WTC11 (cell line): ENCODE measurements at regions not wholly inside any gene's neighbourhood (a gene's known extent, or its start where the extent isn't known, plus 50 kb on each side); places are given as distances from the start of the nearest gene placed in this dataset.
A peak's percentile ranks its signal among the peaks of the same experiment; 100 is the strongest.
"Not testable (repeated sequence)": the region's sequence is repeated elsewhere in the genome, so short reads cannot be mapped to it uniquely, and the experiment has no call there.

ENCODE experiments used
- ATAC-seq: fragments of 200-7000 bp; cut with Tn5 transposase; 2 replicates; pipeline ENCODE4 v1.10.0; 2021; ENCODE audit warnings: mild to moderate bottlenecking, moderate library complexity
- CTCF ChIA-PET: fragments of 300-600 bp; sonication (Branson Sonifier 250); formaldehyde crosslinking; loops from one replicate; lab custom pipeline; 2021; ENCODE audit warnings: antibody characterized with exemption; lab: Charles Lee
- POLR2A ChIA-PET: fragments of 350-600 bp; sonication (Branson Sonifier 250); formaldehyde crosslinking; loops from one replicate; lab custom pipeline; 2021; ENCODE audit warnings: antibody characterized with exemption; lab: Charles Lee
- DNase-seq: peaks from one replicate; pipeline ENCODE4 v3.0.0; 2021; ENCODE audit warnings: low spot score
- H3K27ac Mint-ChIP-seq: 2 replicates; pipeline ENCODE4 v1.8.0; 2021; ENCODE audit warnings: mixed read lengths
- H3K27me3 Mint-ChIP-seq: 2 replicates; pipeline ENCODE4 v1.8.0; 2021; ENCODE audit warnings: low read depth, mild to moderate bottlenecking, moderate library complexity, mixed read lengths
- H3K36me3 Mint-ChIP-seq: 2 replicates; pipeline ENCODE4 v1.8.0; 2021; ENCODE audit warnings: mixed read lengths
- H3K4me1 Mint-ChIP-seq: 2 replicates; pipeline ENCODE4 v1.8.0; 2022; ENCODE audit warnings: mixed read lengths
- H3K4me3 Mint-ChIP-seq: 2 replicates; pipeline ENCODE4 v1.8.0; 2021; ENCODE audit warnings: mild to moderate bottlenecking, moderate library complexity, mixed read lengths
- H3K9me3 Mint-ChIP-seq: 2 replicates; pipeline ENCODE4 v1.8.0; 2021; ENCODE audit warnings: mixed read lengths
- ATF1 ChIP-seq: sonication (generic); formaldehyde crosslinking; IDR thresholded peaks from 2 replicates; pipeline ENCODE4 v1.8.1; 2023; ENCODE audit warnings: mild to moderate bottlenecking, moderate library complexity, missing genetic modification reagents
- CREM ChIP-seq: sonication (generic); formaldehyde crosslinking; IDR thresholded peaks from 2 replicates; pipeline ENCODE4 v1.8.1; 2022; ENCODE audit warnings: mild to moderate bottlenecking, missing genetic modification reagents, moderate library complexity
- ESRRA ChIP-seq: sonication (generic); formaldehyde crosslinking; IDR thresholded peaks from 2 replicates; pipeline ENCODE4 v1.8.1; 2022; ENCODE audit warnings: mild to moderate bottlenecking, missing genetic modification reagents, borderline replicate concordance
- ETV6 ChIP-seq: sonication (generic); formaldehyde crosslinking; IDR thresholded peaks from 2 replicates; pipeline ENCODE4 v1.8.1; 2022; ENCODE audit warnings: mild to moderate bottlenecking, missing genetic modification reagents
- FOXJ3 ChIP-seq: sonication (generic); formaldehyde crosslinking; IDR thresholded peaks from 2 replicates; pipeline ENCODE4 v1.9.0; 2021; ENCODE audit warnings: missing genetic modification reagents, mild to moderate bottlenecking, borderline replicate concordance
- GABPB1 ChIP-seq: sonication (generic); formaldehyde crosslinking; IDR thresholded peaks from 2 replicates; pipeline ENCODE4 v1.8.1; 2023; ENCODE audit warnings: mild to moderate bottlenecking, missing genetic modification reagents
- IRF2 ChIP-seq: sonication (generic); formaldehyde crosslinking; IDR thresholded peaks from 2 replicates; pipeline ENCODE4 v1.8.0; 2022; ENCODE audit warnings: low read depth, missing genetic modification reagents, borderline replicate concordance
- JAZF1 ChIP-seq: fragments of 250-450 bp; sonication (Bioruptor Pico); IDR thresholded peaks from 2 replicates; pipeline ENCODE4 v1.9.0; 2021; ENCODE audit warnings: moderate library complexity, mild to moderate bottlenecking, inconsistent platforms
- JUN ChIP-seq: sonication (generic); formaldehyde crosslinking; IDR thresholded peaks from 2 replicates; pipeline ENCODE4 v1.8.0; 2023; ENCODE audit warnings: mild to moderate bottlenecking, missing genetic modification reagents
- OVOL2 ChIP-seq: fragments of 250-450 bp; sonication (Bioruptor Pico); IDR thresholded peaks from 2 replicates; pipeline ENCODE4 v1.9.0; 2021; ENCODE audit warnings: mild to moderate bottlenecking, borderline replicate concordance
- PRRX2 ChIP-seq: fragments of 250-450 bp; sonication (Bioruptor Pico); IDR thresholded peaks from 2 replicates; pipeline ENCODE4 v1.8.0; 2021; ENCODE audit warnings: mild to moderate bottlenecking
- SMAD3 ChIP-seq: sonication (generic); formaldehyde crosslinking; IDR thresholded peaks from 2 replicates; pipeline ENCODE4 v1.8.0; 2022; ENCODE audit warnings: missing genetic modification reagents, mild to moderate bottlenecking, borderline replicate concordance
- SMAD4 ChIP-seq: sonication (generic); formaldehyde crosslinking; IDR thresholded peaks from 2 replicates; pipeline ENCODE4 v1.8.0; 2022; ENCODE audit warnings: mild to moderate bottlenecking, missing genetic modification reagents
- TCF7 ChIP-seq: sonication (generic); formaldehyde crosslinking; IDR thresholded peaks from 2 replicates; pipeline ENCODE4 v1.8.0; 2022; ENCODE audit warnings: mild to moderate bottlenecking, low read depth, missing genetic modification reagents, moderate library complexity
- ZNF671 ChIP-seq: fragments of 250-450 bp; sonication (Bioruptor Pico); IDR thresholded peaks from 2 replicates; pipeline ENCODE4 v1.8.0; 2021; ENCODE audit warnings: mild to moderate bottlenecking
- TF ChIP-seq, protein P1 (sequence below): sonication (generic); formaldehyde crosslinking; IDR thresholded peaks from 2 replicates; pipeline ENCODE4 v1.8.1; 2022; ENCODE audit warnings: low read depth, missing genetic modification reagents, borderline replicate concordance
- TF ChIP-seq, protein P2 (sequence below): sonication (generic); formaldehyde crosslinking; IDR thresholded peaks from 2 replicates; pipeline ENCODE4 v1.8.0; 2022; ENCODE audit warnings: mild to moderate bottlenecking, missing genetic modification reagents
- TF ChIP-seq, protein P3 (sequence below): sonication (generic); formaldehyde crosslinking; IDR thresholded peaks from 2 replicates; pipeline ENCODE4 v1.8.1; 2023; ENCODE audit warnings: mild to moderate bottlenecking, missing genetic modification reagents, moderate library complexity
- TF ChIP-seq, protein P4 (sequence below): sonication (generic); formaldehyde crosslinking; IDR thresholded peaks from 2 replicates; pipeline ENCODE4 v1.8.1; 2023; ENCODE audit warnings: mild to moderate bottlenecking, missing genetic modification reagents
- TF ChIP-seq, protein P5 (sequence below): sonication (generic); formaldehyde crosslinking; IDR thresholded peaks from 2 replicates; pipeline ENCODE4 v1.8.1; 2023; ENCODE audit warnings: mild to moderate bottlenecking, moderate library complexity, missing genetic modification reagents
- TF ChIP-seq, protein P6 (sequence below): sonication (generic); formaldehyde crosslinking; IDR thresholded peaks from 2 replicates; pipeline ENCODE4 v1.8.0; 2022; ENCODE audit warnings: mild to moderate bottlenecking, missing genetic modification reagents

DNA sequence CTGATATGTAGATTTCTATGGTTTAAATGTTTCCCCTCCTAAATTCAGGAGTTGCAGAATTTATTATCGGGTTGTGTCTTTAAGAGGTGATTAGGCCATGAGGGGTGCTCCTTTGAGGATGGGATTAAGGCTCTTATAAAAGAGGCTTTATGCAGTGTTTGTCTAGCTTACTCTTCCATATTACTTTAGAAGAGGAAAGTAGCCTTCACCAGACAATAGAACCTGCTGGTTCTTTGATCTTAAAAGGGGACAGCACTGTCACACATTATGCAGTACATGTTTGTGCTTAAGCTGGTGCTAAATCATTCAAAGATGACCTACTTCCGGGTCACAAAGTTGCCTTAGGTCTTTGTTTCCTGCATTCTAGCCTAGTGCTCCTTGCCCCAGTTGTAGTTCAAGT lies 81.0 kb downstream of the CPXCR1 start:
- Mint-ChIP-seq H3K9me3 (no peaks in the 10 kb centered on the region), H3K27me3 (no peaks in the 10 kb centered on the region)
- DNase-seq = no peak

DNA sequence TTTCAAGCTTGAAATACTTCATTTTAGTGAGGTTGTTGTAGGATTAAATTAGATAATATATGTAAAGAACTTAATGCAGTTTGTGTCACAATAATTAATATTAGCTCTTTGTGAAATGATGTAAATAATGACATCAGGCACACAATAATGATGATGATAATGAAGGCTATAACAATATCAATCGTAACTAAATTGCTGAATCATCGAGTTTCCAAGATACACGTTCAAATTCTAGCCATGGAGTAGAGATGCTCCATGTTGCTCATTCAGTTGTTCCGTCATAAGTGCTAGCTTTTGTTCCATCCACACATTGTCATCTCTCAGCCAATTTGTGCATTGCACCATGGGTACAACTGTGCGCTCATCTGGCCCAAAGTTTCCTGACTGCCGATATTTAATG lies 83.1 kb downstream of the CPXCR1 start:
- H3K9me3 Mint-ChIP-seq = no peaks in the 10 kb centered on the region
- no peaks in the 10 kb centered on the region for H3K27me3 Mint-ChIP-seq
- DNase-seq = no peak
- TF ChIP-seq, protein P1, sequence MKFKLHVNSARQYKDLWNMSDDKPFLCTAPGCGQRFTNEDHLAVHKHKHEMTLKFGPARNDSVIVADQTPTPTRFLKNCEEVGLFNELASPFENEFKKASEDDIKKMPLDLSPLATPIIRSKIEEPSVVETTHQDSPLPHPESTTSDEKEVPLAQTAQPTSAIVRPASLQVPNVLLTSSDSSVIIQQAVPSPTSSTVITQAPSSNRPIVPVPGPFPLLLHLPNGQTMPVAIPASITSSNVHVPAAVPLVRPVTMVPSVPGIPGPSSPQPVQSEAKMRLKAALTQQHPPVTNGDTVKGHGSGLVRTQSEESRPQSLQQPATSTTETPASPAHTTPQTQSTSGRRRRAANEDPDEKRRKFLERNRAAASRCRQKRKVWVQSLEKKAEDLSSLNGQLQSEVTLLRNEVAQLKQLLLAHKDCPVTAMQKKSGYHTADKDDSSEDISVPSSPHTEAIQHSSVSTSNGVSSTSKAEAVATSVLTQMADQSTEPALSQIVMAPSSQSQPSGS (CRISPR knock-in tag) = no peak
- TF ChIP-seq JAZF1 (CRISPR knock-in tag) (no peak), JUN (no peak), FOXJ3 (CRISPR knock-in tag) (no peak), ESRRA (CRISPR knock-in tag) (no peak), GABPB1 (CRISPR knock-in tag) (no peak), PRRX2 (CRISPR knock-in tag) (no peak), OVOL2 (no peak), SMAD3 (CRISPR knock-in tag) (no peak)
- TF ChIP-seq, protein P2, sequence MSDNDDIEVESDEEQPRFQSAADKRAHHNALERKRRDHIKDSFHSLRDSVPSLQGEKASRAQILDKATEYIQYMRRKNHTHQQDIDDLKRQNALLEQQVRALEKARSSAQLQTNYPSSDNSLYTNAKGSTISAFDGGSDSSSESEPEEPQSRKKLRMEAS = no peak
- H3K4me1 Mint-ChIP-seq = no peaks in the 10 kb centered on the region
- ChIA-PET CTCF (no interaction called here), POLR2A (no interaction called here)
- no peak overlapping the region for H3K4me3 Mint-ChIP-seq
- no peak overlapping the region for H3K27ac Mint-ChIP-seq
- no peak for ATAC-seq
- no peaks in the 10 kb centered on the region for H3K36me3 Mint-ChIP-seq

More for the DNA sequence above, 81.0 kb downstream of the CPXCR1 start:
- POLR2A ChIA-PET = no interaction called here
- Mint-ChIP-seq H3K4me3 (no peak overlapping the region), H3K27ac (no peak overlapping the region), H3K36me3 (no peaks in the 10 kb centered on the region), H3K4me1 (no peaks in the 10 kb centered on the region)
- ATAC-seq = no peak
- TF ChIP-seq, protein P3, sequence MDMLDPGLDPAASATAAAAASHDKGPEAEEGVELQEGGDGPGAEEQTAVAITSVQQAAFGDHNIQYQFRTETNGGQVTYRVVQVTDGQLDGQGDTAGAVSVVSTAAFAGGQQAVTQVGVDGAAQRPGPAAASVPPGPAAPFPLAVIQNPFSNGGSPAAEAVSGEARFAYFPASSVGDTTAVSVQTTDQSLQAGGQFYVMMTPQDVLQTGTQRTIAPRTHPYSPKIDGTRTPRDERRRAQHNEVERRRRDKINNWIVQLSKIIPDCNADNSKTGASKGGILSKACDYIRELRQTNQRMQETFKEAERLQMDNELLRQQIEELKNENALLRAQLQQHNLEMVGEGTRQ (CRISPR knock-in tag) = no peak
- no peak for TF ChIP-seq ETV6
- TF ChIP-seq, protein P4, sequence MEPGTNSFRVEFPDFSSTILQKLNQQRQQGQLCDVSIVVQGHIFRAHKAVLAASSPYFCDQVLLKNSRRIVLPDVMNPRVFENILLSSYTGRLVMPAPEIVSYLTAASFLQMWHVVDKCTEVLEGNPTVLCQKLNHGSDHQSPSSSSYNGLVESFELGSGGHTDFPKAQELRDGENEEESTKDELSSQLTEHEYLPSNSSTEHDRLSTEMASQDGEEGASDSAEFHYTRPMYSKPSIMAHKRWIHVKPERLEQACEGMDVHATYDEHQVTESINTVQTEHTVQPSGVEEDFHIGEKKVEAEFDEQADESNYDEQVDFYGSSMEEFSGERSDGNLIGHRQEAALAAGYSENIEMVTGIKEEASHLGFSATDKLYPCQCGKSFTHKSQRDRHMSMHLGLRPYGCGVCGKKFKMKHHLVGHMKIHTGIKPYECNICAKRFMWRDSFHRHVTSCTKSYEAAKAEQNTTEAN (CRISPR knock-in tag) = no peak
- no peak for TF ChIP-seq JUN
- TF ChIP-seq, protein P5, sequence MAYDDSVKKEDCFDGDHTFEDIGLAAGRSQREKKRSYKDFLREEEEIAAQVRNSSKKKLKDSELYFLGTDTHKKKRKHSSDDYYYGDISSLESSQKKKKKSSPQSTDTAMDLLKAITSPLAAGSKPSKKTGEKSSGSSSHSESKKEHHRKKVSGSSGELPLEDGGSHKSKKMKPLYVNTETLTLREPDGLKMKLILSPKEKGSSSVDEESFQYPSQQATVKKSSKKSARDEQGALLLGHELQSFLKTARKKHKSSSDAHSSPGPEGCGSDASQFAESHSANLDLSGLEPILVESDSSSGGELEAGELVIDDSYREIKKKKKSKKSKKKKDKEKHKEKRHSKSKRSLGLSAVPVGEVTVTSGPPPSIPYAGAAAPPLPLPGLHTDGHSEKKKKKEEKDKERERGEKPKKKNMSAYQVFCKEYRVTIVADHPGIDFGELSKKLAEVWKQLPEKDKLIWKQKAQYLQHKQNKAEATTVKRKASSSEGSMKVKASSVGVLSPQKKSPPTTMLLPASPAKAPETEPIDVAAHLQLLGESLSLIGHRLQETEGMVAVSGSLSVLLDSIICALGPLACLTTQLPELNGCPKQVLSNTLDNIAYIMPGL = no peak
- no peak for TF ChIP-seq IRF2 (CRISPR knock-in tag)
- no peak for TF ChIP-seq ATF1
- CTCF ChIA-PET = no interaction called here

DNA sequence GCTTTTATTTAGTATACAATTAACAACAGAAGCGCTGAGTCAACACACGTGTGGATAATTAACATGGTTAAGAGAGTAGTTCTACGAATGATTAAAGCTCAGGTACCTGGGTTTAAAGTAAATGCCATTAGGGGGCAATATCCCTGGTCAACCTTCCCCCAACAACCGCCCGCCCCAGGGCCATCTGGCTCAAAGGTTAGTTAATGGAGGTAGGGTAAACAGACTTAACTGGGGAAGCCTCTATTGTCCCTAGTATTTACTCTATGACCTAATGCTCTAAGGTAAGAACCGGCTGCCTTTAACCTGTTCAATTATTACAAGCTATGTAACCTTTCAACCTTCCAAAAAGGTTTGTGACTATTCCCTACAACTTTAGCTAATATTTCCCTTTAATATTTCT lies 90.7 kb downstream of the CPXCR1 start:
- ATAC-seq, H3K27ac Mint-ChIP-seq, CTCF ChIA-PET, H3K4me1 Mint-ChIP-seq, H3K36me3 Mint-ChIP-seq, H3K4me3 Mint-ChIP-seq, POLR2A ChIA-PET, H3K27me3 Mint-ChIP-seq, H3K9me3 Mint-ChIP-seq: not testable (repeated sequence)
- peak; percentile 8 for DNase-seq

DNA sequence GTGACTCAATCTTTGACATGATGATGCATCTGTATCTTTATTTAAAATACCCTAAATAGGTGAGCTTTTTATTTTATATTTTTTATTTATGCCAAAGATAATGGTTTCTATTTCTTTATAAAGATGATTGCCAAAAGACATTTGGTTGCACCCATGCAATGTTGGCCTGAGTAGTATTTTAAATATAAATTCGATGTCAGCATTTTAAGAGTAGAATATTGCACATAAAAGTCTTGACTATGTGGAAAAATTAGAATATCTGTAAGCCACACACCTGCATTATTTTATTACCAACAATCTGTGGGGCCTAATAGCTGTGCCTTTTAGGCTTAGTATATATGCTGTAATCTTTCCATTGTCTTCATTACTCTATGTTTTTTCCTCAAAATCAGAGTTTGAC lies 91.4 kb downstream of the CPXCR1 start:
- no peak for DNase-seq
- Mint-ChIP-seq H3K36me3 (no peaks in the 10 kb centered on the region), H3K4me3 (no peak overlapping the region), H3K27ac (no peak overlapping the region), H3K4me1 (no peaks in the 10 kb centered on the region), H3K9me3 (peaks cover 9% of the 10 kb centered on the region), H3K27me3 (no peaks in the 10 kb centered on the region)
- POLR2A ChIA-PET = no interaction called here
- no peak for ATAC-seq
- CTCF ChIA-PET = no interaction called here
- TF ChIP-seq SMAD4 = no peak
- no peak for TF ChIP-seq CREM
- TF ChIP-seq, protein P2 = no peak
- TF ChIP-seq, protein P5 = no peak
- TF ChIP-seq, protein P6, sequence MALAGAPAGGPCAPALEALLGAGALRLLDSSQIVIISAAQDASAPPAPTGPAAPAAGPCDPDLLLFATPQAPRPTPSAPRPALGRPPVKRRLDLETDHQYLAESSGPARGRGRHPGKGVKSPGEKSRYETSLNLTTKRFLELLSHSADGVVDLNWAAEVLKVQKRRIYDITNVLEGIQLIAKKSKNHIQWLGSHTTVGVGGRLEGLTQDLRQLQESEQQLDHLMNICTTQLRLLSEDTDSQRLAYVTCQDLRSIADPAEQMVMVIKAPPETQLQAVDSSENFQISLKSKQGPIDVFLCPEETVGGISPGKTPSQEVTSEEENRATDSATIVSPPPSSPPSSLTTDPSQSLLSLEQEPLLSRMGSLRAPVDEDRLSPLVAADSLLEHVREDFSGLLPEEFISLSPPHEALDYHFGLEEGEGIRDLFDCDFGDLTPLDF (CRISPR knock-in tag) = no peak
- TF ChIP-seq SMAD3 (CRISPR knock-in tag) = no peak
- no peak for TF ChIP-seq ZNF671 (CRISPR knock-in tag)
- no peak for TF ChIP-seq TCF7 (CRISPR knock-in tag)
